Ectodermal cell (in vitro differentiated cells): ENCODE measurements at regions not wholly inside any gene's neighbourhood (a gene's known extent, or its start where the extent isn't known, plus 50 kb on each side); places are given as distances from the start of the nearest gene placed in this dataset.

ENCODE experiments used
- H3K27ac ChIP-seq: 2 replicates; pipeline ENCODE4 v1.7.0; 2013; ENCODE audit warnings: mild to moderate bottlenecking, low read depth, low read length; ENCODE audit not compliant: insufficient read depth, poor library complexity, severe bottlenecking
- H3K27me3 ChIP-seq: 2 replicates; pipeline ENCODE4 v1.7.0; 2013; ENCODE audit warnings: mild to moderate bottlenecking, low read length; ENCODE audit not compliant: insufficient read depth, control insufficient read depth, poor library complexity, severe bottlenecking
- H3K36me3 ChIP-seq: one replicate; pipeline ENCODE4 v1.7.0; 2013; ENCODE audit warnings: low read length; ENCODE audit not compliant: control insufficient read depth, insufficient read depth
- H3K4me1 ChIP-seq: one replicate; pipeline ENCODE4 v1.7.0; 2013; ENCODE audit warnings: low read length; ENCODE audit not compliant: control insufficient read depth, insufficient read depth
- H3K4me3 ChIP-seq: 2 replicates; pipeline ENCODE4 v1.7.0; 2013; ENCODE audit warnings: low read depth, low read length, control low read depth; ENCODE audit not compliant: insufficient read depth
- H3K9me3 ChIP-seq: 2 replicates; pipeline ENCODE4 v1.7.0; 2013; ENCODE audit warnings: mild to moderate bottlenecking, low read length, moderate library complexity; ENCODE audit not compliant: control insufficient read depth
- WGBS, 2 experiments: methylation state at CpG; one replicate each; pipeline ENCODE4 v1.1.7; 2013; ENCODE audit warnings: missing lambda C conversion rate in 2 of 2; 5-methylcytosine and 5-hydroxymethylcytosine counted together

GRCh38 chr1:30194741-30195423 lies 528.5 kb downstream of the MATN1 start:
- no peak overlapping the region for H3K27ac ChIP-seq
- H3K9me3 ChIP-seq = no peaks in the 10 kb centered on the region
- H3K27me3 ChIP-seq = no peaks in the 10 kb centered on the region
- H3K4me1 ChIP-seq = no peaks in the 10 kb centered on the region
- WGBS, 2 experiments = 84 to 89% methylated on average over 8 of the region's 8 CpGs
- H3K4me3 ChIP-seq = no peak overlapping the region
- no peaks in the 10 kb centered on the region for H3K36me3 ChIP-seq

DNA sequence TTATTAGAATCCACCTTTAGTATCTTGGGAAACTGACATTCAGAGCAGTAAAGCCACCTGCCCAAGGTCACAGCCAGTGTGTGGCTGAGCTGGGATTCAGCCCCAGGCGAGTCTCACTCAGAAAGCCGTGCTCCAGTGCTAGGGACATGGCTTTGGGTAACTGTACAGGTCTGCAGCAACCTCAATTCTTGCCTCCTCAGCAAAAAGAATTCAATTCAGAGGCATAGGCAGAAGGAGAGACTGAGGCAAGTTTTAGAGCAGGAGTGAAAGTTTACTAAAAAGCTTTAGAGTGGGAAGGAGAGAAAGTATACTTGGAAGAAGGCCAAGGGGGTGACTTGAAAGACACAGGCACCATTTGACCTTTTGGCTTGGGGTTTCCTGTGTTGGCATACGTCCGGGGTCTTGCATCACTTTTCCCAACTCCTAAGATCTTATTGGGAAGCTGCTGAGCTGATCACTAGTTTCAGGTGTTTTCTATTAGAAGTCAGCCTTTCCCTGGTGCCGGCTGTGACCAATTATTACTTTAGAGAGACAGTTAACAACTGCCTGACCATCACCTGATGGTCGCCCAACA lies 529.3 kb downstream of the MATN1 start:
- H3K36me3 ChIP-seq = no peaks in the 10 kb centered on the region
- WGBS, 2 experiments = 92 to 93% methylated on average over 6 of the region's 6 CpGs
- H3K27ac ChIP-seq = no peak overlapping the region
- no peak overlapping the region for H3K4me3 ChIP-seq
- H3K27me3 ChIP-seq = no peaks in the 10 kb centered on the region
- H3K4me1 ChIP-seq = no peaks in the 10 kb centered on the region
- no peaks in the 10 kb centered on the region for H3K9me3 ChIP-seq

- Histone ChIP-seq H3K4me1 (no peaks in the 10 kb centered on the region), H3K9me3 (no peaks in the 10 kb centered on the region), H3K4me3 (no peak overlapping the region), H3K27ac (no peak overlapping the region), H3K36me3 (no peaks in the 10 kb centered on the region), H3K27me3 (no peaks in the 10 kb centered on the region)
- 88 to 93% methylated on average over 3 of the region's 3 CpGs for WGBS, 2 experiments
Observed at GRCh38 chr1:30192969-30193630, 530.3 kb downstream of the MATN1 start.

- Histone ChIP-seq H3K9me3 (no peaks in the 10 kb centered on the region), H3K27ac (no peak overlapping the region), H3K4me3 (no peak overlapping the region), H3K36me3 (no peaks in the 10 kb centered on the region), H3K4me1 (no peaks in the 10 kb centered on the region), H3K27me3 (no peaks in the 10 kb centered on the region)
- 80 to 87% methylated on average over 2 of the region's 2 CpGs for WGBS, 2 experiments
Observed at GRCh38 chr1:30191154-30191702, 532.2 kb downstream of the MATN1 start.

- Histone ChIP-seq H3K9me3 (no peaks in the 10 kb centered on the region), H3K27me3 (no peaks in the 10 kb centered on the region), H3K27ac (no peak overlapping the region), H3K36me3 (no peaks in the 10 kb centered on the region), H3K4me3 (no peak overlapping the region), H3K4me1 (no peaks in the 10 kb centered on the region)
- WGBS, 2 experiments = 88 to 90% methylated on average over 9 of the region's 9 CpGs
Observed at GRCh38 chr1:30190511-30191153, 532.8 kb downstream of the MATN1 start.

DNA sequence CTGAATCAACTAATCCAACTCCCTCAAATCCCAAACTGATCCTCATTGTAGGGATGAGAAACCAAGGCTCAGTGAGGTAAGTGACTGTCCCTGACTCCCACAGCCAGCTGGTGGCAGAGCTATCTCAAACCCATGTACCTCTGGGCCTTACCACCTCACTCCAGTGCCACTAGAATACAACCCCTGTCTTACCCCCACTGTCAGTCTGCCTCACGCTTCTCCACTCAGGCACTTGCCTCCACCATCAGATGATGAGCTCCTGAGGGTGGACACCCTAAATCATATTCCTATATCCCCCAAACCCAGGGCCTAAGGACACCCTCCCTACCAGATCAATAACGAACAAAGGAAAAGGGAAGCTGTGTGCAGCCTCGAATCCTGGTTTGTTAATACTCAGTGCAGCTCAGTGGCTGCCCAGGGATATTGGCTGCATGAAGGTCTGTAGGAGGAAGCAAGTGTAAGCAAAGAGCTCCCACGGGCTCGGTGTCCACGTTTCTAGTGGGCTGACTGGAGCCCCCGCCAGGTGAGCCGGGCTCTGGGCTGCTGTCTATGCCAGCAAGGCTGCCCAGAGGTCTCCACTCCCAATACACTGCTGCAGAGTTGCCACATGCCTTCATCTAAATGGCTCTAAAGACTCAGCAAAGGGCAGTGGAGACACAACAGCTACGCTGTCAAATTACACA lies 533.4 kb downstream of the MATN1 start:
- no peak overlapping the region for H3K27ac ChIP-seq
- no peaks in the 10 kb centered on the region for H3K4me1 ChIP-seq
- 91 to 93% methylated on average over 9 of the region's 9 CpGs for WGBS, 2 experiments

DNA sequence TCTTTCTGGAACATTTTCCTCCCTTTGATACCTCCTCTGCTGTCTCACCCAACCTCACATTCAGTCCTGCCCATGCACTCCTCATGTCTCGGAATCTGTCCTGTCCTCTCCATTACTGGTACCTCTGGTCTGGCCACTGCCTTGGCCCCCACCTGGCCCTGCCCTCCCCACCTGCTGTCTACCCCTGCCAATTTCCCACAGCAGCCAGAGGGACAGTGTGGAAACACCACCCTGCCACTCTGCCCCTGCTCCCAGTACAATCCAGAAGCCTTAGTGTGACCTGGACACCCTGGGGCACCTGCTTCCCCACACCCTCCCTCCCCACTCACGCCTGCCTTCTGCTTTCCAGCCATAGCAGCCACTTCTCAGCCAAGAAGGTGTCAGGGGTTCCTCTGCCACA lies 534.4 kb downstream of the MATN1 start:
- no peaks in the 10 kb centered on the region for H3K27me3 ChIP-seq
- no peak overlapping the region for H3K27ac ChIP-seq
- 83 to 97% methylated on average over 2 of the region's 2 CpGs for WGBS, 2 experiments
- no peaks in the 10 kb centered on the region for H3K36me3 ChIP-seq
- H3K4me3 ChIP-seq = no peak overlapping the region
- no peaks in the 10 kb centered on the region for H3K9me3 ChIP-seq
- H3K4me1 ChIP-seq = no peaks in the 10 kb centered on the region

More for the DNA sequence above, 533.4 kb downstream of the MATN1 start:
- Histone ChIP-seq H3K27me3 (no peaks in the 10 kb centered on the region), H3K4me3 (no peak overlapping the region), H3K9me3 (no peaks in the 10 kb centered on the region), H3K36me3 (no peaks in the 10 kb centered on the region)

- 81 to 84% methylated on average over 6 of the region's 6 CpGs for WGBS, 2 experiments
- Histone ChIP-seq H3K4me1 (no peaks in the 10 kb centered on the region), H3K27me3 (no peaks in the 10 kb centered on the region), H3K4me3 (no peak overlapping the region), H3K36me3 (no peaks in the 10 kb centered on the region), H3K9me3 (no peaks in the 10 kb centered on the region), H3K27ac (no peak overlapping the region)
Observed at GRCh38 chr1:30188329-30188728, 535.1 kb downstream of the MATN1 start.

- 92 to 93% methylated on average over 4 of the region's 4 CpGs for WGBS, 2 experiments
- Histone ChIP-seq H3K27me3 (no peaks in the 10 kb centered on the region), H3K36me3 (no peaks in the 10 kb centered on the region), H3K9me3 (no peaks in the 10 kb centered on the region), H3K4me1 (no peaks in the 10 kb centered on the region), H3K4me3 (no peak overlapping the region), H3K27ac (no peak overlapping the region)
Observed at GRCh38 chr1:30187413-30188023, 535.9 kb downstream of the MATN1 start.
